ENCODE measurements at regions not wholly inside any gene's neighbourhood (a gene's known extent, or its start where the extent isn't known, plus 50 kb on each side); places are given as distances from the start of the nearest gene placed in this dataset.

GRCh38 chr3:164222197-164222596 lies 856.1 kb downstream of the SI start:
- no peaks in the 10 kb centered on the region for H3K36me3 Mint-ChIP-seq (ENCODE audit: low read depth)
- H3K27ac Mint-ChIP-seq, result no peak overlapping the region
- no peak overlapping the region for H3K4me3 Mint-ChIP-seq
- peaks cover 7% of the 10 kb centered on the region for H3K9me3 Mint-ChIP-seq
- H3K4me1 Mint-ChIP-seq, result no peaks in the 10 kb centered on the region
- DNase-seq, result no peak
- H3K27me3 Mint-ChIP-seq (ENCODE audit: low read depth, poor library complexity), result no peaks in the 10 kb centered on the region
- TF ChIP-seq, protein P1, sequence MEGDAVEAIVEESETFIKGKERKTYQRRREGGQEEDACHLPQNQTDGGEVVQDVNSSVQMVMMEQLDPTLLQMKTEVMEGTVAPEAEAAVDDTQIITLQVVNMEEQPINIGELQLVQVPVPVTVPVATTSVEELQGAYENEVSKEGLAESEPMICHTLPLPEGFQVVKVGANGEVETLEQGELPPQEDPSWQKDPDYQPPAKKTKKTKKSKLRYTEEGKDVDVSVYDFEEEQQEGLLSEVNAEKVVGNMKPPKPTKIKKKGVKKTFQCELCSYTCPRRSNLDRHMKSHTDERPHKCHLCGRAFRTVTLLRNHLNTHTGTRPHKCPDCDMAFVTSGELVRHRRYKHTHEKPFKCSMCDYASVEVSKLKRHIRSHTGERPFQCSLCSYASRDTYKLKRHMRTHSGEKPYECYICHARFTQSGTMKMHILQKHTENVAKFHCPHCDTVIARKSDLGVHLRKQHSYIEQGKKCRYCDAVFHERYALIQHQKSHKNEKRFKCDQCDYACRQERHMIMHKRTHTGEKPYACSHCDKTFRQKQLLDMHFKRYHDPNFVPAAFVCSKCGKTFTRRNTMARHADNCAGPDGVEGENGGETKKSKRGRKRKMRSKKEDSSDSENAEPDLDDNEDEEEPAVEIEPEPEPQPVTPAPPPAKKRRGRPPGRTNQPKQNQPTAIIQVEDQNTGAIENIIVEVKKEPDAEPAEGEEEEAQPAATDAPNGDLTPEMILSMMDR (IDR thresholded peaks at IDR 0.05), result no peak

DNA sequence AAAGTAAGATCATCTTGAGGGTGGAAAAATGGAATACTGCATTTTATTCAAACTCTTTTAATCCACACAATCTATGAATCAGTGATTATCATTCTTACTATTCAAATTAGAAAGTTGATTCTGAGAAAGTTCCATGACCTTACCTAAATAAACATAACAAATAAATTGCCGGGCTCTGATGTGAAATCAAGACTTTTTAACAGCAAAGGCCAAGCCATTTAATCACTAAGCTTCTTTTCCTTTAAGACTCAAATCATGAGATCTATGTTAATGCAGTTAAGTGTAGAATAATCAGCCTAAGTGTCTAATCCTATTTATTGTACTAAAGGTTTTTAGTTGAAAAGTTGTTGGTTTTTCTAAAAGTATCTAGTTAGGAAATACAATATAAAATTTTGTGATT lies 857.0 kb downstream of the SI start:
- H3K4me3 Mint-ChIP-seq, result no peak overlapping the region
- H3K27me3 Mint-ChIP-seq (ENCODE audit: low read depth, poor library complexity), result no peaks in the 10 kb centered on the region
- no peak for DNase-seq
- TF ChIP-seq, protein P1 (IDR thresholded peaks at IDR 0.05), result no peak
- H3K9me3 Mint-ChIP-seq, result peaks cover 7% of the 10 kb centered on the region
- H3K36me3 Mint-ChIP-seq (ENCODE audit: low read depth), result no peaks in the 10 kb centered on the region
- no peak overlapping the region for H3K27ac Mint-ChIP-seq
- no peaks in the 10 kb centered on the region for H3K4me1 Mint-ChIP-seq

DNA sequence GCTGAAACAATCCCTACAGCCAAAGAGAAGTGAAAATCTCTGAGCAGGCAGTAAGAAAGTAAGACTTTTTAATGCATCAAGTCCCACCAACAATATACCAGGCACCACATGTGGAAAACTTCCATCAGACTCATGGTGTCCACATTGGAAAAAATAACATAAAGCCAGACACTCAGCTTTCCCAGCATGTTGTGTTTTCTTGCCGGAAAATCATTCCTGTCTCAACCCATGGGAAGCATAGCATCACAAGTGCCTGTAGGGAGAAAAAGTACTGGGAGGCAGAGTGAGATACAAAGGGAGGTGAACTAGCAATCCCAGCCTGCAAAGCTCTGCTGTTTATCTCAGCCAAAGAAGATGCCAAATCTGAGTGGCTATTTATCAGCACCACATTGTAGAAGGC lies 868.9 kb downstream of the SI start:
- no peak overlapping the region for H3K4me3 Mint-ChIP-seq
- TF ChIP-seq, protein P1 (IDR thresholded peaks at IDR 0.05), result no peak
- H3K36me3 Mint-ChIP-seq (ENCODE audit: low read depth), result no peaks in the 10 kb centered on the region
- no peak for DNase-seq
- no peaks in the 10 kb centered on the region for H3K4me1 Mint-ChIP-seq
- no peaks in the 10 kb centered on the region for H3K27me3 Mint-ChIP-seq (ENCODE audit: low read depth, poor library complexity)
- no peak overlapping the region for H3K27ac Mint-ChIP-seq
- H3K9me3 Mint-ChIP-seq, result no peaks in the 10 kb centered on the region

GRCh38 chr3:164208821-164209220 lies 869.5 kb downstream of the SI start:
- no peaks in the 10 kb centered on the region for H3K27me3 Mint-ChIP-seq (ENCODE audit: low read depth, poor library complexity)
- H3K36me3 Mint-ChIP-seq (ENCODE audit: low read depth), result no peaks in the 10 kb centered on the region
- DNase-seq, result no peak
- H3K4me1 Mint-ChIP-seq, result no peaks in the 10 kb centered on the region
- TF ChIP-seq, protein P1 (IDR thresholded peaks at IDR 0.05), result no peak
- H3K27ac Mint-ChIP-seq, result no peak overlapping the region
- no peaks in the 10 kb centered on the region for H3K9me3 Mint-ChIP-seq
- no peak overlapping the region for H3K4me3 Mint-ChIP-seq

- H3K27ac Mint-ChIP-seq, result no peak overlapping the region
- no peaks in the 10 kb centered on the region for H3K9me3 Mint-ChIP-seq
- TF ChIP-seq, protein P1 (IDR thresholded peaks at IDR 0.05), result no peak
- H3K36me3 Mint-ChIP-seq (ENCODE audit: low read depth), result no peaks in the 10 kb centered on the region
- no peaks in the 10 kb centered on the region for H3K27me3 Mint-ChIP-seq (ENCODE audit: low read depth, poor library complexity)
- no peak overlapping the region for H3K4me3 Mint-ChIP-seq
- H3K4me1 Mint-ChIP-seq, result no peaks in the 10 kb centered on the region
- no peak for DNase-seq
Measured at GRCh38 chr3:164208048-164208447, 870.2 kb downstream of the SI start.

GRCh38 chr3:164200053-164200823 lies 878.1 kb downstream of the SI start:
- Mint-ChIP-seq H3K27ac (no peak overlapping the region), H3K4me3 (no peak overlapping the region), H3K4me1 (no peaks in the 10 kb centered on the region), H3K27me3 (ENCODE audit: low read depth, poor library complexity) (peaks cover 3% of the 10 kb centered on the region), H3K36me3 (ENCODE audit: low read depth) (no peaks in the 10 kb centered on the region), H3K9me3 (no peaks in the 10 kb centered on the region)
- TF ChIP-seq, protein P1 (IDR thresholded peaks at IDR 0.05), result no peak
- DNase-seq, result no peak

Data from nephron progenitor cell (in vitro differentiated cells).